GM19395 (cell line): ENCODE measurements at regions not wholly inside any gene's neighbourhood (a gene's known extent, or its start where the extent isn't known, plus 50 kb on each side); places are given as distances from the start of the nearest gene placed in this dataset.

Experiments used
- ATAC-seq: cut with Tn5 transposase; IDR thresholded peaks from one replicate; pipeline ENCODE4 v1.9.1; 2021; ENCODE audit warnings: mild to moderate bottlenecking, moderate library complexity; ENCODE audit not compliant: unreplicated experiment

- no peak for ATAC-seq
These were observed 387.0 kb upstream of the KHDRBS2 start for GRCh38 chr6:62672989-62673388.

GRCh38 chr6:62670490-62671223, 384.6 kb upstream of the KHDRBS2 start:
- ATAC-seq: no peak

GRCh38 chr6:62669831-62670230, 383.8 kb upstream of the KHDRBS2 start:
- ATAC-seq: no peak

- ATAC-seq: no peak
These were observed 366.8 kb upstream of the KHDRBS2 start for GRCh38 chr6:62652692-62653328.

- no peak for ATAC-seq
These were observed 359.2 kb upstream of the KHDRBS2 start for GRCh38 chr6:62645274-62645673.

- ATAC-seq: no peak
These were observed 354.7 kb upstream of the KHDRBS2 start for GRCh38 chr6:62640749-62641148.

- ATAC-seq: no peak
These were observed 340.6 kb upstream of the KHDRBS2 start for GRCh38 chr6:62626661-62627060.

GRCh38 chr6:62623846-62624532, 338.0 kb upstream of the KHDRBS2 start:
- ATAC-seq: no peak

- no peak for ATAC-seq
These were observed 329.5 kb upstream of the KHDRBS2 start for GRCh38 chr6:62615366-62616015.

GRCh38 chr6:62614442-62614841, 328.4 kb upstream of the KHDRBS2 start:
- no peak for ATAC-seq

- ATAC-seq: no peak
These were observed 327.9 kb upstream of the KHDRBS2 start for GRCh38 chr6:62613928-62614327.

GRCh38 chr6:62612471-62612870, 326.4 kb upstream of the KHDRBS2 start:
- no peak for ATAC-seq

- ATAC-seq: no peak
These were observed 284.3 kb upstream of the KHDRBS2 start for GRCh38 chr6:62570372-62570771.

GRCh38 chr6:62541502-62541901, 255.5 kb upstream of the KHDRBS2 start:
- no peak for ATAC-seq

GRCh38 chr6:62530985-62531384, 245.0 kb upstream of the KHDRBS2 start:
- no peak for ATAC-seq

GRCh38 chr6:62528894-62529526, 243.0 kb upstream of the KHDRBS2 start:
- ATAC-seq: no peak

GRCh38 chr6:62523630-62524029, 237.6 kb upstream of the KHDRBS2 start:
- ATAC-seq: no peak

- ATAC-seq: no peak
These were observed 233.5 kb upstream of the KHDRBS2 start for GRCh38 chr6:62519574-62519973.

- ATAC-seq: no peak
These were observed 230.5 kb upstream of the KHDRBS2 start for GRCh38 chr6:62516291-62517141.

- ATAC-seq: no peak
These were observed 206.3 kb upstream of the KHDRBS2 start for GRCh38 chr6:62492192-62492822.
